Thoracic aorta (tissue), 2 donors: ENCODE measurements at regions not wholly inside any gene's neighbourhood (a gene's known extent, or its start where the extent isn't known, plus 50 kb on each side); places are given as distances from the start of the nearest gene placed in this dataset.

ENCODE experiments used
- ATAC-seq: fragments of 150-250 bp; one replicate; pipeline ENCODE4 v1.8.0; 2017; ENCODE audit warnings: low read depth; ENCODE audit not compliant: insufficient number of reproducible peaks, low FRiP score
- DNase-seq: peaks from one replicate; pipeline ENCODE4 v3.0.0-alpha.2; 2020; ENCODE audit warnings: low spot score
- H3K27ac ChIP-seq, 2 donors: fragments of 200-600 bp; sonication (generic); 1 replicate in 1 of 2; 2 replicates in 1 of 2; pipeline ENCODE4 v1.5.1; 2016; ENCODE audit warnings: mild to moderate bottlenecking in 2 of 2, moderate library complexity in 2 of 2
- H3K27me3 ChIP-seq: fragments of 200-600 bp; sonication (generic); replicated peaks from 2 replicates; pipeline ENCODE4 v1.6.0; 2016; ENCODE audit warnings: mild to moderate bottlenecking; ENCODE audit not compliant: insufficient read depth
- H3K36me3 ChIP-seq: fragments of 200-600 bp; sonication (generic); one replicate; pipeline ENCODE4 v1.5.1; 2016
- H3K4me1 ChIP-seq, 2 donors: fragments of 200-600 bp; sonication (generic); 1 replicate in 1 of 2; 2 replicates in 1 of 2; pipeline versions ENCODE4 v1.5.1 to v1.6.0; 2016; ENCODE audit warnings: low read depth in 2 of 2, mild to moderate bottlenecking in 1 of 2; ENCODE audit not compliant: control insufficient read depth in 1 of 2
- H3K4me3 ChIP-seq: fragments of 200-600 bp; sonication (generic); 2 replicates; pipeline ENCODE4 v1.5.1; 2016; ENCODE audit warnings: mild to moderate bottlenecking
- H3K9me3 ChIP-seq: fragments of 200-600 bp; sonication (generic); 2 replicates; pipeline ENCODE4 v1.5.1; 2016
- CTCF ChIP-seq: fragments of 200-600 bp; sonication (generic); IDR thresholded peaks from one replicate; pipeline ENCODE4 v1.5.1; 2019; ENCODE audit warnings: antibody characterized with exemption

GRCh38 chr4:66991521-66991920, 553.8 kb downstream of the CENPC start:
- H3K4me3 ChIP-seq: no peak overlapping the region
- ATAC-seq (no peak), DNase-seq (no peak)
- no peaks in the 10 kb centered on the region for H3K4me1 ChIP-seq
- no peak for TF ChIP-seq CTCF
- H3K36me3 ChIP-seq: no peaks in the 10 kb centered on the region
- no peaks in the 10 kb centered on the region for H3K27me3 ChIP-seq
- H3K27ac ChIP-seq: no peak overlapping the region
- peaks cover 10% of the 10 kb centered on the region for H3K9me3 ChIP-seq

DNA sequence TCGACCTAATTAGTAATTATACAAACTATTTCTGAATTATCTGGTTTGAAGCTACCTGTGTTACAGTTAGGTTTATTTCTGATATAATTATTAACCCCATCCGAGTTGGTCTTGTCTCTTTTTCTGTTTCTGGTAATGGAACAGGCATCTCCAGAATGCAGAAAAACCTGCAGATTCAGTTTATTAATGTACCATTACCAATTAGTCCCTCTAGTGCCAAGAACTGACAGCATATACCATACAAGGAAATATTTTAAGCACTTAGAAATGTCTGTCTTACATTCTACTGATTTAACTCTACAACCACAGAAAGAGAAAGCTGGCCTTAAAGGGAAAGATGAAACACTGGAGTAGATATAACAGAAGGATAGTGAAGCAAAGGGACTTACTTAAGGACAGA, 570.6 kb downstream of the CENPC start:
- DNase-seq: no peak
- Histone ChIP-seq H3K4me3 (no peak overlapping the region), H3K27me3 (peaks cover 3% of the 10 kb centered on the region), H3K36me3 (no peaks in the 10 kb centered on the region), H3K9me3 (no peaks in the 10 kb centered on the region), H3K27ac (no peak overlapping the region), H3K4me1 (no peaks in the 10 kb centered on the region)
- TF ChIP-seq CTCF: no peak
- no peak for ATAC-seq

- no peaks in the 10 kb centered on the region for H3K9me3 ChIP-seq
- no peak overlapping the region for H3K4me3 ChIP-seq
- H3K4me1 ChIP-seq: no peaks in the 10 kb centered on the region
- DNase-seq (no peak), ATAC-seq (no peak)
- H3K27ac ChIP-seq: no peak overlapping the region
- H3K27me3 ChIP-seq: peaks cover 3% of the 10 kb centered on the region
- no peak for TF ChIP-seq CTCF
- no peaks in the 10 kb centered on the region for H3K36me3 ChIP-seq
Measured at GRCh38 chr4:66972087-66972486, 573.2 kb downstream of the CENPC start.

DNA sequence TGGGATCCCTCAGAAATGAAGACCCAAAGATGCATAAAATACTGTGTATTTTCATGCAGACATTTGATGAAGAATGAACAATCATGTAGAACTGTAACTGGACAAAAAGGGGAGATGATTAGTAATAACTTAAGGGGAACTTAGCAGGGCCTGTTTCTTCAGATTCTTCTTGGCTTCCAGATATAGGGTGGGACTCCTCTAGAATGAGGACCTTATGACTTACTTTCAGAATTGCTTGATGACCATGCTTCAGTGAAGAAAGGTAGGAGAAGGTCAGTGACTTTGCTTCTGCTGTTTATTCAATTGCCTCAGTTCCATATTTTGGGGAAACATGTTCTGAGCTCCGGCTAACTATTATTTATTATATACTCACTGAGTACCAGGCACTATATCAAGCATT, 580.8 kb downstream of the CENPC start:
- ATAC-seq: no peak

DNA sequence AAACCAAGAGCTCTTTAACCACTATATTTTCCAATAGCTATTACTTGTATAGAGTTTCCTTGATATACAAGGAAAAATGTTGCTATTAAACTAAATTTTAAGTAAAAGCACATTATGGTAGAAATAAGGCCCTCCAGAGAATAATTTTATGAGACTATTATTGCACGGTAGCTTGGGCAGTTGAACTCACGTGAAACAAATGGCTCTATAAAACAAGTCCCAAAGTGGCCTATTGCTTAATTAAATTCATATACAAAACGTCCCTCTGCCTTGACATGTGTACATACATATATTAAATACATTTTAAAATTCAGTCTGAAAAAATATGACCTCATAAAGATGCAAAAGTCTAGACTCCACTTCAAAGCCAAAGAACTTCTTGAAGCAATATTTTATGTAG, 582.2 kb downstream of the CENPC start:
- no peak overlapping the region for H3K4me3 ChIP-seq
- ATAC-seq (no peak), DNase-seq (no peak)
- no peaks in the 10 kb centered on the region for H3K36me3 ChIP-seq
- no peak for TF ChIP-seq CTCF
- no peaks in the 10 kb centered on the region for H3K9me3 ChIP-seq
- no peaks in the 10 kb centered on the region for H3K4me1 ChIP-seq
- H3K27me3 ChIP-seq: no peaks in the 10 kb centered on the region
- no peak overlapping the region for H3K27ac ChIP-seq

More for the DNA sequence above, 580.8 kb downstream of the CENPC start:
- H3K27ac ChIP-seq: no peak overlapping the region
- H3K36me3 ChIP-seq: no peaks in the 10 kb centered on the region
- no peaks in the 10 kb centered on the region for H3K9me3 ChIP-seq
- TF ChIP-seq CTCF: no peak
- no peaks in the 10 kb centered on the region for H3K4me1 ChIP-seq
- no peaks in the 10 kb centered on the region for H3K27me3 ChIP-seq
- no peak for DNase-seq
- H3K4me3 ChIP-seq: no peak overlapping the region
